ENCODE measurements at regions not wholly inside any gene's neighbourhood (a gene's known extent, or its start where the extent isn't known, plus 50 kb on each side); places are given as distances from the start of the nearest gene placed in this dataset.

DNA sequence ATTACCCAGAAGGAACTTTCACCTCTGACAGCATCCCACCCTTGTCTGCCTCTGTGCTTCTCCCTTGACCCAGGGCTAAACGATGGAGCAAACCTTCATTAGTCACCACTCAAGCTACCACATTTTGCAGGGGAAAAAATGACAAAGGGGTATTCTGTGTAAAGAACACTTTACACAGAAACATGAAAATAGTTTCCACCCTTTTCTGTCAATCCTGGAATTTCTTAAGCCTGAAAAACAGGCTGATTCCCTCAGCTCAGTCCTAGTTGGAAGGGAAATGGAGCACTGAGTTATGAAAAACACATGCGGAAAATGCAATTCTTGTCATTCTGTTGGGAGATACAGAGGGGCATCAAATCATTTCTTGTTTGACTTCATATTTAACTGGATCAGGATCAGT is 175.0 kb upstream of the HNRNPA3 start:
- Histone ChIP-seq H3K36me3 (no peaks in the 10 kb centered on the region), H3K9me3 (no peaks in the 10 kb centered on the region), H3K27ac (no peak overlapping the region), H3K4me3 (no peak overlapping the region), H3K27me3 (peaks cover 0 to 11% of the 10 kb centered on the region in 2 donors), H3K4me1 (no peaks in the 10 kb centered on the region)
- no peak for DNase-seq
- intact Hi-C loops (cut with DNase I; ENCODE audit: low total_unique reads): no loop called here
- TF ChIP-seq, protein P1, sequence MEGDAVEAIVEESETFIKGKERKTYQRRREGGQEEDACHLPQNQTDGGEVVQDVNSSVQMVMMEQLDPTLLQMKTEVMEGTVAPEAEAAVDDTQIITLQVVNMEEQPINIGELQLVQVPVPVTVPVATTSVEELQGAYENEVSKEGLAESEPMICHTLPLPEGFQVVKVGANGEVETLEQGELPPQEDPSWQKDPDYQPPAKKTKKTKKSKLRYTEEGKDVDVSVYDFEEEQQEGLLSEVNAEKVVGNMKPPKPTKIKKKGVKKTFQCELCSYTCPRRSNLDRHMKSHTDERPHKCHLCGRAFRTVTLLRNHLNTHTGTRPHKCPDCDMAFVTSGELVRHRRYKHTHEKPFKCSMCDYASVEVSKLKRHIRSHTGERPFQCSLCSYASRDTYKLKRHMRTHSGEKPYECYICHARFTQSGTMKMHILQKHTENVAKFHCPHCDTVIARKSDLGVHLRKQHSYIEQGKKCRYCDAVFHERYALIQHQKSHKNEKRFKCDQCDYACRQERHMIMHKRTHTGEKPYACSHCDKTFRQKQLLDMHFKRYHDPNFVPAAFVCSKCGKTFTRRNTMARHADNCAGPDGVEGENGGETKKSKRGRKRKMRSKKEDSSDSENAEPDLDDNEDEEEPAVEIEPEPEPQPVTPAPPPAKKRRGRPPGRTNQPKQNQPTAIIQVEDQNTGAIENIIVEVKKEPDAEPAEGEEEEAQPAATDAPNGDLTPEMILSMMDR (IDR thresholded peaks at IDR 0.05): no peak

DNA sequence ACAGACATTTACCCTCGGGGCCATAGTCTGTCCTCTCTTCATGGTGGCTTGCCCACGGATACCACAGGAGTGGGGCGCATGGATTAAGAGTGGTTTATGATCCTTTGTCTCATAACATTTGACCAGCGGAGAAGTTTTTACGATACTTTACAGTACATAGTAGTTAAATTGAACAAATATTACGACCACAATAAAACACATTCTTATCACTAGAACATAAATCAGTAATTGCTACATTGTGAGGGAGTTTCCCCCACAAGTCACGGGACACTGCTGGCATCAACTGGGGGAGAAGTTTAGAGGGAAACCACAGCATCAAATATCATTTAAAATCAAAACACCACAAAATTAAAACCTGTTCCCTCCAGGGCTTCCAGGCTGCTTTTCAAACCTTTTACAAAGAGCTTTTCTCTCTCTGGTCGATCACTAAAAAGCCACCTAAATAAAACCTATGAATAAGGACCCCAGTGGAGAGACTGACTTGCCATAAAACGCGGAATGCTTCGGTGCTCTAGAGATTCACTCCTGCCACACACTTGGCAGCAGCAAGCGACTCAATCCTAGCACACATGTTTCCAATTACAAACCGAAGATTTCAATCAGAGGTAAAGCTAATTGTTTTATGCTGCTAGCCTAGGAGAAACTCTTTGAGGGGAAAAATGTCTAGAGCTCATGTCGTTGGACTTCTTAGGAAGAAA is 173.7 kb upstream of the HNRNPA3 start:
- TF ChIP-seq, protein P1 (IDR thresholded peaks at IDR 0.05): no peak
- H3K27ac ChIP-seq: no peak overlapping the region
- no peak overlapping the region for H3K4me3 ChIP-seq
- H3K4me1 ChIP-seq: no peaks in the 10 kb centered on the region
- DNase-seq: no peak
- H3K9me3 ChIP-seq: no peaks in the 10 kb centered on the region
- peaks cover 0 to 11% of the 10 kb centered on the region in 2 donors for H3K27me3 ChIP-seq
- H3K36me3 ChIP-seq: no peaks in the 10 kb centered on the region
- intact Hi-C loops (cut with DNase I; ENCODE audit: low total_unique reads): no loop called here

DNA sequence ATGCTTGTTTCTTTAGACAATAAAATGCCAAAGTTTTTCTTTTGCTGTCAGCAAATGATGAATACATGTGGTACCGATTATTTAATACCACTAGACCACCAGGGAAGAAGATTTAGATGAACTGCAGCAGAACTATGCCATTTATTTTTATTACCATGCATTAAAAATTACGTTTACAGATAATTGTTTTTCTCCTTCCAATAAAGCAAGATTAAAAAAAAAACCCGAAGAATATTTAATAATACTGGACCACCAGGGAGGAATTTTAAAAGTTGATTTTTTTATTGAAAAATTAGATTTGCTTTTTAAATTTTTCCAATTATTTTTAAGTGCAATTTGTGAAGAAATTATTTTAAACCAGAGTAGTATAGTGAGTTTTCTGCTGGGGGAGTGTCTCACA is 170.3 kb upstream of the HNRNPA3 start:
- Histone ChIP-seq H3K4me3 (no peak overlapping the region), H3K27ac (no peak overlapping the region), H3K9me3 (no peaks in the 10 kb centered on the region), H3K36me3 (no peaks in the 10 kb centered on the region), H3K27me3 (peaks cover 0 to 7% of the 10 kb centered on the region in 2 donors), H3K4me1 (no peaks in the 10 kb centered on the region)
- TF ChIP-seq, protein P1 (IDR thresholded peaks at IDR 0.05): no peak
- DNase-seq: no peak
- intact Hi-C loops (cut with DNase I; ENCODE audit: low total_unique reads): no loop called here

DNA sequence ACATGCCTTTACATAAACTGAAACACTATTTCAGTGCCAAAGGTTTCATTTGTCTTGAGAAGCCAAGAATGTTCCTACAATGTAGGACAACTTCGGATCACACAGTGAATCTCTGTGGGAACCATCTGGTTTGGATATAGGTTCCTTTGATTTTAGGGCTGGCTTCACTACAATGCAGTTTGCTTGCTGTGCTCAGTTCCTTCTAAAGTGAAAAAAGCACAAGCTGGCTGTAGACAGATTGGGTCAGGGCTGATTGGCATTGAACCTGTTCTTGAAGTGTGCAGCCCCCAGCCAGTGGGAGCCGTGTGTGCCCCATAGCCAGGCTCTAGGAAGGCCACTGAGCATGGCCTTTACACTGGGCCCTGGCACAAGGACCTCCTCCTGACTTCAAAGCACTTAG is 167.9 kb upstream of the HNRNPA3 start:
- no peaks in the 10 kb centered on the region for H3K27me3 ChIP-seq
- no peaks in the 10 kb centered on the region for H3K9me3 ChIP-seq
- H3K4me1 ChIP-seq: no peaks in the 10 kb centered on the region
- TF ChIP-seq, protein P1 (IDR thresholded peaks at IDR 0.05): no peak
- no peak for DNase-seq
- H3K27ac ChIP-seq: no peak overlapping the region
- intact Hi-C loops (cut with DNase I; ENCODE audit: low total_unique reads): no loop called here
- no peaks in the 10 kb centered on the region for H3K36me3 ChIP-seq
- H3K4me3 ChIP-seq: no peak overlapping the region

DNA sequence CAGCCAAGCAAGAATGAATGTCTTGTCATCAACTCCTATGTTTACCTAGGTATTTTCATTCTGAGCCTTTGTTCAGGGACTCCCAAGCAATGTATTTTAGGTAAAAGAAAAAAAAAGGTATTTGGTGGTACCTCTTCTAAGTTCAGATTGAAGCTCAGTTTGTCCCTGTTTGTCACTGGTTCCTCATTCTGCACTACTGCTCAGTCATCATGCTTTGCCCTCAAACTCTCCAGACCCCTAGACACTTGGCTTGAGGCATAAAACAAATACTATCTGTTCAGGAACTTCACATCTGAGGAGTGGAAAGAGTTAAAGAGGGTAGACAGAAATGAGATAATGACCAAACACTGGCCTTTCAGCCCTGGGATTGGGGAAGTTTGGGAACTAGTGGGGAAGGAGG is 163.6 kb upstream of the HNRNPA3 start:
- Histone ChIP-seq H3K4me1 (peaks cover 0 to 15% (median 0%) of the 10 kb centered on the region in 4 donors), H3K27me3 (no peaks in the 10 kb centered on the region), H3K36me3 (no peaks in the 10 kb centered on the region), H3K4me3 (no peak overlapping the region), H3K9me3 (no peaks in the 10 kb centered on the region), H3K27ac (no peak overlapping the region)
- intact Hi-C loops (cut with DNase I; ENCODE audit: low total_unique reads): no loop called here
- no peak for DNase-seq
- TF ChIP-seq, protein P1 (IDR thresholded peaks at IDR 0.05): no peak

All from tibial artery (tissue), 4 donors.